ENCODE measurements at regions not wholly inside any gene's neighbourhood (a gene's known extent, or its start where the extent isn't known, plus 50 kb on each side); places are given as distances from the start of the nearest gene placed in this dataset.

DNA sequence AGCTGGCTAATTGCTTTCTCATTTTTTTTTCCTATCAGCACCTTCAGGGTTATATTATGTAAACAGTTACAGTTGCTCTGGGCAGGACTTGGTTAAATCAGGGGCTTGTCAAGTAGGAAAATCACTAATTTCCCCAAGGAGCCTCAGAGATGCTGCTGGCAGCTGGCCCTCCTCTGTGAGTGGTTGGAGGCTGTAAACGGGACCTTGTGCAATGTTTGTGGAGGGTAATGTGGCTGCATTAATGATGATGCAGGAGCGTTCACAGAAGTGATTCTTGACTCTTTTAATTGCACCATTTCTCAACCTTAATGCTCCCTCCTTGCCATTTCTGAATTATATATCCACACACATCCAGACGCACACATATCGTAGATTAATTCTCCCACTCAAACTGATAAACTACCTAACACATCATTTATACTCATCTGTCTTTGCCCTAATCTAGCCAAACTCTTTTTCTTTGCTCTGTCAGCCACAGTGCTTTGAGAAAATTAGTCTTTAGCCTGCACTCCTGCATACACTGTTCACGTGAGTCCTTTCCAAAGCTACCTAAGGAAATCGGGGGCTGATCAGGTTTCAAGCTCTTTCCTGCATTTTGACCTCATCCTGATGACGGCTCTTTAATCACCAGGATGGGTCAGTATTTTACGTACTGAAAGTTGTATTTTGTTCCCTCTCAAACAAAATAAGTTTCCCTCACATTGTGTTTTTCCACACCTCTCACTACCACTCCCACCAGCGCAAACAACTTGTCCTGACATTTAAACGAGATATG lies 154.4 kb upstream of the PIRT start:
- TF ChIP-seq, protein P1, sequence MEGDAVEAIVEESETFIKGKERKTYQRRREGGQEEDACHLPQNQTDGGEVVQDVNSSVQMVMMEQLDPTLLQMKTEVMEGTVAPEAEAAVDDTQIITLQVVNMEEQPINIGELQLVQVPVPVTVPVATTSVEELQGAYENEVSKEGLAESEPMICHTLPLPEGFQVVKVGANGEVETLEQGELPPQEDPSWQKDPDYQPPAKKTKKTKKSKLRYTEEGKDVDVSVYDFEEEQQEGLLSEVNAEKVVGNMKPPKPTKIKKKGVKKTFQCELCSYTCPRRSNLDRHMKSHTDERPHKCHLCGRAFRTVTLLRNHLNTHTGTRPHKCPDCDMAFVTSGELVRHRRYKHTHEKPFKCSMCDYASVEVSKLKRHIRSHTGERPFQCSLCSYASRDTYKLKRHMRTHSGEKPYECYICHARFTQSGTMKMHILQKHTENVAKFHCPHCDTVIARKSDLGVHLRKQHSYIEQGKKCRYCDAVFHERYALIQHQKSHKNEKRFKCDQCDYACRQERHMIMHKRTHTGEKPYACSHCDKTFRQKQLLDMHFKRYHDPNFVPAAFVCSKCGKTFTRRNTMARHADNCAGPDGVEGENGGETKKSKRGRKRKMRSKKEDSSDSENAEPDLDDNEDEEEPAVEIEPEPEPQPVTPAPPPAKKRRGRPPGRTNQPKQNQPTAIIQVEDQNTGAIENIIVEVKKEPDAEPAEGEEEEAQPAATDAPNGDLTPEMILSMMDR (IDR thresholded peaks at IDR 0.05; ENCODE audit: insufficient read depth, missing control alignments) = no peak
- FAIRE-seq (no peak), DNase-seq (ENCODE audit: insufficient read length, low spot score) (no peak)

DNA sequence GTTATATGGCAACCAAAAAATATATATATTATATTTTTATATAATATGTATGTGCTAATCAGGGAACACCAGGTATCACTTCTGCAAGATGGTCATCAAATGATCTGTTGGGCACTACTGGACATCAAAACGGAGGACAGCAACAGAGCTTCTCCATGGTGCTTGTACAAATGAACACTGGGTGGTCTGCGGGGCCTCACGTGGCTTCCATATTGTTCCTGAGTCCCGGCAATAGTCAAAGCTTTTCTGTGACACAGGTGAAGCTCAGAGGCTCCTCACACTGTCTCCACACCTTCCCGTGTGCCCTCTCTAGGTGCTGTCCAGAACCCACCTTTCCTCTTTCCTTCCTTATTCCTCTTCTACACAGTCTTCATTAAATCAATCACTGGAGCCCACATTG lies 149.9 kb upstream of the PIRT start:
- no peak for DNase-seq (ENCODE audit: insufficient read length, low spot score)
- TF ChIP-seq, protein P1 (IDR thresholded peaks at IDR 0.05; ENCODE audit: insufficient read depth, missing control alignments) = no peak
- no peak for FAIRE-seq

DNA sequence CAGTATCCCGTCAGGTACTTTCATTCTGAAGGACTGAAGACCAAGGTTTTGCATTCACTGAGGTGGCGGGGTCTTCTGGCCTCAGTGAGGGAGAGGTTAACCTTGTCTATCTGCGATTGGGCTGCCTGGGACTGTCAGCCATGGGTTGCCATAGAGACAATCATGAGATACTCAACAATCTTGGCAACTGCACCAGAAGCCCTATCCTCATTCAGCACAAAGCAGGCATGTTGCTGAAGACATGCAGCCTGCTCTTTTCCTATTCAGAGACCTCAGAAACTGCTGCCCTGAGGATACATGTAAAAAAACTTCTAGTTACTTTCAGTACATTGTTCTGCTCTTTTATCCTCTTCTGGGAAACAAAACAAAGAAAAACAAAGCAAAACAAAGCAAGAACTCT lies 146.3 kb upstream of the PIRT start:
- FAIRE-seq = no peak
- no peak for DNase-seq (ENCODE audit: insufficient read length, low spot score)
- TF ChIP-seq, protein P1 (IDR thresholded peaks at IDR 0.05; ENCODE audit: insufficient read depth, missing control alignments) = no peak

DNA sequence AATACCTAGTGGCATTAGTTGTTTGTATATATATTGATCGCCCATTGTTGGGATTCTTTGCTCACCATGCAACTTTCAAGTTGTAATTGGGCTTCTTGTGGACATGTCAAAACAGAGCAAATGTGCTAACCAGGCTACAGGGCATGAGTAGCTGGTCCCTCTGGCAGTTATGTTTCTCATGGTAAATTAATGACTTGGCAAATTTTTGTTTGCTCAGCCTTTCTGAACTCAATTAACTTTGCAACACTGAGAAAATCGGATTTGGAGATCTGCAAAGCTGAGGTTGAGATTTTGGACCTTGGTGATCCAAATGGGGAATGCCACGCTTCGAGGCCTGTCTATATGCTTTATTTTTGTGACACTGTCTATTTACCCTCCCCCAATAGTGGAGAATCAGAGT lies 138.5 kb upstream of the PIRT start:
- FAIRE-seq (no peak), DNase-seq (ENCODE audit: insufficient read length, low spot score) (no peak)
- TF ChIP-seq, protein P1 (IDR thresholded peaks at IDR 0.05; ENCODE audit: insufficient read depth, missing control alignments) = no peak

DNA sequence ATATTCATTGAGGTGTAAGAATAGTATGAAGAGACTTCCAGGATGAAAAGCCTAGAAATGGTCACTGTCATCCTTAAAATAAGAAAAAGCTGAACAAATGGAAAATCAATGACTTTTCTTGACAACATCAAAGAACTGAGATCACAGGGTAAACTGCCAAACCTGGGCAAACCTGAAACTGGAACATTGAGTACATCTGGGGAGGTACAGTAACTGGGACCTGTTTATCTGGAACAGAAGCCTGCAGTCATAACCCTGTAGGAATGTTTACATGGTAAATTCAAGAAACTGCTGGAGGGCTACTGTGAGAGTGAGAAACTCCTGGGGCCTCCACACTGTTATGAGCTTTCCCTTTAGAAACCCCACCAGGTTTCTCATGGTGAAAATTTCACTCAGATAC lies 130.1 kb upstream of the PIRT start:
- no peak for FAIRE-seq
- DNase-seq (ENCODE audit: insufficient read length, low spot score) = no peak
- TF ChIP-seq, protein P1 (IDR thresholded peaks at IDR 0.05; ENCODE audit: insufficient read depth, missing control alignments) = no peak

DNA sequence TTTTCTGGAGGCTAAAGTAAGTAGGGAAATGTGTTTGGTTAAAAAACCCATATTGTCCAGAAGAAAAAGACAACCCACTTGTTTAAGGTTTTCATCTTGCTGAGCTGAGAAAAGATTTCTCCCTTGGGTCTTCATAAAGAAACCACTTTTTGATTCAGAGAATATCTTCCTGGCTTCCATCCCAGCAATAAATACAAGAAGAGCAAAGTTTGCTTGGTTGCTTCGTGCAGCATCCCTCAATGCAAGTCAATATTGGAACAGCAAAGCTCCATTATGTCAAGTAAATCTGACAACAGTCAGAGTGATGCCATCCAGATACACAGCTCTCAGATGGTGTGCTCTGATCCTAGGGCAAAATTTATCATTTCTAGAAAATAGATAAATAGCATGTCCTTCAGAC lies 118.9 kb upstream of the PIRT start:
- no peak for FAIRE-seq
- no peak for DNase-seq (ENCODE audit: insufficient read length, low spot score)
- TF ChIP-seq, protein P1 (IDR thresholded peaks at IDR 0.05; ENCODE audit: insufficient read depth, missing control alignments) = no peak

DNA sequence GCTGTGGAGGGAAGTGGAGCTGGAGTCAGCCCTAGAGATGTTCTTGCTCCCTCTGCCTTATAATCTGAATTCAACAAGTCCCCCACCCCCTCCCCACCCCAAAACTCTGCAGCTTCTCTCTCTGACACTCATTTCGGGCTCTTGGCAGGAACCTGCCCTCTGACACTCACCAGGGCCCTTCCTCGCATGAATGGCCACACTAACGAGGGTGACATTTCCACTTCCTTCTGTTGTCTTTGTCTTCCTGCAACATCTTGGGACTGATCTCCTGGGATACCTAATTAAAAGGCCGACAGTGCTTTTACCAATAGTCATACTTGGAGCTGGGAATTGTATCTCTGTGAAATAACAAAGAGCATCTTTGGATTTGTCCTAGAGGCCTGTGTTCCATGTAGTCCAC lies 106.9 kb upstream of the PIRT start:
- FAIRE-seq = no peak
- TF ChIP-seq, protein P1 (IDR thresholded peaks at IDR 0.05; ENCODE audit: insufficient read depth, missing control alignments) = no peak
- DNase-seq (ENCODE audit: insufficient read length, low spot score) = no peak
